ENCODE measurements at regions not wholly inside any gene's neighbourhood (a gene's known extent, or its start where the extent isn't known, plus 50 kb on each side); places are given as distances from the start of the nearest gene placed in this dataset.
A peak's percentile ranks its signal among the peaks of the same experiment; 100 is the strongest.

DNA sequence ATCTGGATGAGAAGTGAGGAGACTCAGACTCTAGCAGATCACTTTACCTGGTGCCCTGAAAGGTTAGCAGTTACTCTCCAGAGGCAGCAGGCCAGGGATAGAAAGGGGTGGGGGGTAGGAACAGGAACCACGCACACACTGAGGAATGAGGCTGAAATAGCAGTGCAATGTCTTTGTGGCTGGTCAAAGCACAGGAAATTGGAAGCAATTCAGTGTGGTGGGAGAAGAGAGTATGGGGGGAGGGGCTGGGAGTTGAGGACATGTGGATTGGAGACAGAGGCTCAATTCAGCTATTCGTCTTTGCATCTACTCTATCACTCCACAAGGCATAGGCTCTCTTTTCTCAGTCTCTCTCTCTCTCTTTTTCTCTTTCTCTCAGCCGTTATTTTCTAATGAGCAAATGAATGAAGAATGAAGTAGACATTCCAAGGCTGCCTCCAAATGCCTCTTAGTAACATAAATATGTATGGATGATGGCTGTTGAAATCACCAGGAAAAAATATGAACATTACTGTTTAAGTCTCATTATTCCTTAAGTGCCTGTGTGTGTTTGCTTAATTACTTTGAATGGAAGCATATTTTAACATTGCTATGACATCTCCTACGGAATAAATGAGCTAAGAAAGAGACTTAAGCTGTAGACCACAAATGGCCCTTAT is 979.4 kb downstream of the TSN start:
- no peak for DNase-seq (ENCODE audit: low read depth)
- H3K4me3 ChIP-seq (ENCODE audit: low read depth, low read length), result no peak overlapping the region

GRCh38 chr2:122736279-122736678 is 980.8 kb downstream of the TSN start:
- Histone ChIP-seq H3K36me3 (ENCODE audit: control insufficient read depth, insufficient read depth, low read length) (no peaks in the 10 kb centered on the region), H3K4me3 (ENCODE audit: low read depth, low read length) (no peak overlapping the region), H3K27me3 (ENCODE audit: control insufficient read depth, insufficient read depth, low read length) (no peaks in the 10 kb centered on the region)
- peak; percentile 37 for DNase-seq (ENCODE audit: low read depth)
- FAIRE-seq, result no peak
- TF ChIP-seq, protein P1, sequence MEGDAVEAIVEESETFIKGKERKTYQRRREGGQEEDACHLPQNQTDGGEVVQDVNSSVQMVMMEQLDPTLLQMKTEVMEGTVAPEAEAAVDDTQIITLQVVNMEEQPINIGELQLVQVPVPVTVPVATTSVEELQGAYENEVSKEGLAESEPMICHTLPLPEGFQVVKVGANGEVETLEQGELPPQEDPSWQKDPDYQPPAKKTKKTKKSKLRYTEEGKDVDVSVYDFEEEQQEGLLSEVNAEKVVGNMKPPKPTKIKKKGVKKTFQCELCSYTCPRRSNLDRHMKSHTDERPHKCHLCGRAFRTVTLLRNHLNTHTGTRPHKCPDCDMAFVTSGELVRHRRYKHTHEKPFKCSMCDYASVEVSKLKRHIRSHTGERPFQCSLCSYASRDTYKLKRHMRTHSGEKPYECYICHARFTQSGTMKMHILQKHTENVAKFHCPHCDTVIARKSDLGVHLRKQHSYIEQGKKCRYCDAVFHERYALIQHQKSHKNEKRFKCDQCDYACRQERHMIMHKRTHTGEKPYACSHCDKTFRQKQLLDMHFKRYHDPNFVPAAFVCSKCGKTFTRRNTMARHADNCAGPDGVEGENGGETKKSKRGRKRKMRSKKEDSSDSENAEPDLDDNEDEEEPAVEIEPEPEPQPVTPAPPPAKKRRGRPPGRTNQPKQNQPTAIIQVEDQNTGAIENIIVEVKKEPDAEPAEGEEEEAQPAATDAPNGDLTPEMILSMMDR (IDR thresholded peaks at IDR 0.05; ENCODE audit: insufficient read depth, low read length, severe bottlenecking), result no peak

More for the DNA sequence above, 979.4 kb downstream of the TSN start:
- FAIRE-seq, result no peak
- TF ChIP-seq, protein P1 (IDR thresholded peaks at IDR 0.05; ENCODE audit: insufficient read depth, low read length, severe bottlenecking), result no peak
- H3K36me3 ChIP-seq (ENCODE audit: control insufficient read depth, insufficient read depth, low read length), result no peaks in the 10 kb centered on the region
- H3K27me3 ChIP-seq (ENCODE audit: control insufficient read depth, insufficient read depth, low read length), result no peaks in the 10 kb centered on the region

- FAIRE-seq, result no peak
- TF ChIP-seq, protein P1 (IDR thresholded peaks at IDR 0.05; ENCODE audit: insufficient read depth, low read length, severe bottlenecking), result no peak
- no peaks in the 10 kb centered on the region for H3K27me3 ChIP-seq (ENCODE audit: control insufficient read depth, insufficient read depth, low read length)
- DNase-seq (ENCODE audit: low read depth), result peak; percentile 34
- no peak overlapping the region for H3K4me3 ChIP-seq (ENCODE audit: low read depth, low read length)
- no peaks in the 10 kb centered on the region for H3K36me3 ChIP-seq (ENCODE audit: control insufficient read depth, insufficient read depth, low read length)
Observed at GRCh38 chr2:122737429-122738077, 982.1 kb downstream of the TSN start.

- DNase-seq (ENCODE audit: low read depth), result no peak
- no peaks in the 10 kb centered on the region for H3K27me3 ChIP-seq (ENCODE audit: control insufficient read depth, insufficient read depth, low read length)
- no peak for FAIRE-seq
- H3K4me3 ChIP-seq (ENCODE audit: low read depth, low read length), result no peak overlapping the region
- TF ChIP-seq, protein P1 (IDR thresholded peaks at IDR 0.05; ENCODE audit: insufficient read depth, low read length, severe bottlenecking), result no peak
- no peaks in the 10 kb centered on the region for H3K36me3 ChIP-seq (ENCODE audit: control insufficient read depth, insufficient read depth, low read length)
Observed at GRCh38 chr2:122739732-122740593, 984.5 kb downstream of the TSN start.

DNA sequence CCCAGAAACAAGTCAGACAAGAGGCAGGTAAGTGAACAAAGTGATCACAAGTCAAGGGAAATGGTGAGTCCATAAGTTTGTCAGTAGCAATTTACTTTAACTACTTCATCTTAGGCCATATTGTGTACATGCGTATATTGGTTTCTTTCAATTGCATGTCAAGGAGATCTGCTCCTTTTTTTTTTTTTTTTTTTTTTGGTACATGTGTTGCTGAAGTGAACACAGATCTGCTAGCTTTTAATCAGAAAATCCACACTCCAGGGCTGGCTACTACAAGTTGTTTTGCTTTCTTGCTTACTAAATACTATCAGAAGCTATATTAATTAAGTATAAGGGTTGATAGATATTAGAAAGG is 985.1 kb downstream of the TSN start:
- TF ChIP-seq, protein P1 (IDR thresholded peaks at IDR 0.05; ENCODE audit: insufficient read depth, low read length, severe bottlenecking), result no peak
- Histone ChIP-seq H3K4me3 (ENCODE audit: low read depth, low read length) (no peak overlapping the region), H3K27me3 (ENCODE audit: control insufficient read depth, insufficient read depth, low read length) (no peaks in the 10 kb centered on the region), H3K36me3 (ENCODE audit: control insufficient read depth, insufficient read depth, low read length) (no peaks in the 10 kb centered on the region)
- no peak for DNase-seq (ENCODE audit: low read depth)
- no peak for FAIRE-seq

All from bronchial epithelial cell (primary cell).